GM18951 (cell line): ENCODE measurements at regions not wholly inside any gene's neighbourhood (a gene's known extent, or its start where the extent isn't known, plus 50 kb on each side); places are given as distances from the start of the nearest gene placed in this dataset.
"Not testable (repeated sequence)": the region's sequence is repeated elsewhere in the genome, so short reads cannot be mapped to it uniquely, and the experiment has no call there.

Experiments
- POLR2A ChIP-seq: IDR thresholded peaks from 4 replicates; pipeline ENCODE4 v1.6.1; 2011; ENCODE audit warnings: mild to moderate bottlenecking; ENCODE audit not compliant: insufficient read length, insufficient read depth; ENCODE audit errors: extremely low read depth
- in situ Hi-C: fragments of 300-500 bp; cut with MboI; formaldehyde crosslinking; loops from one replicate; pipeline ENCODE4 v1.12.0; 2022; ENCODE audit warnings: low sequenced_read_pairs, mixed read lengths, inconsistent platforms; ENCODE audit not compliant: unreplicated experiment

DNA sequence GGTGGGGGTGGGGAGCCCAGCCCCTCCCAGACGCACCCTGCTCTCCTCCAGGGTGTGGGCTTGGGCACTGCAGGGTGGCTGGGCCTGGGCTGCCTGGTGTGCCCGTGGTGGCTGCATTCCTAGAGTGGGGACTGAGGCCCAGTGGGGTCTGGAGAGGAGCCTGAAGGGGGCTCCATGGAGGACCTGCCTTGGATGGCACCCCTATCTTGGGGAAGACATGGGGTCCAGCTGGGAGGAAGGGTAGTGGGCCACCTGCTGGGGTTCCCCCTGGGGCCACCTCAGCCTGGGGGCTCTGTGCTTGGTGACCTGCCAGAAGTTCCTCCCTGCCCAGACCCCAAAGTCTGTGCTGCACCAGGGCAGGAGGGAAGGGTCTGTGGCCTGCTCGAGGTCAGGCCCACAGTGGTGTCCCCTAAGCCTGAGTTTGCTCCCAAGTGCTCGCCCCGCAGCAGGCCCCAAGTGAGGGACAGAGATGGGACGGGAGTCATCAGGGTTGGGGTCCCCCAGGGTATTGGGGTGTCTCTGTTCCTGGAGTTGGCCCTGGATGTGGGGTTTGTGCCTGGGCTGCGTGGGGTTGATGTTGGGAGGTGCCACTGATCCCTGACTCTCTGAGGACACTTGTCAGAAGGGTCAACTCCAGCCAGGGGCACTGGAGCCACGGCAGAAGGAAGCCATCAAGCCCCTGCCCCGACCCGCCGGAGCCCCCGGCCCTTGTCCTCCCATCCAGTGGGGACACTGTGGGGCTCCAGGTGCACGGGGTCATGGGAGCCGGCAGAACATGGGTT lies 382.9 kb downstream of the TMEM121 start:
- in situ Hi-C loops, result no loop called here
- no peak for TF ChIP-seq POLR2A

DNA sequence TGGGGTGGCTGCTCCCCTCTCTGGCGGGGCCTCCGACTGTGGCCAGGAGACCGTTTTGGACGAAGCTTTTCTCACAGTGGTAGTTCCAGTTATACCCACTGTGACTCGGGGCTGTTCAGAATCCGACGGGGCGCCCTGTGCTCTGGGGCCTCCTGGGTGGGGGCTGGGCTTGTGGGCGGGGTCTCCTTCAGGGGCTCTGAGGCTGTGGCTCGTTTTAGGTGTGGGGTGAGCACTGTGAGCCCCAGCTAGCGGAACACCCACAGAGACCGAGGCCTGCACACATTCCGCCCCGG lies 383.4 kb downstream of the TMEM121 start:
- in situ Hi-C loops, result not testable (repeated sequence)

- in situ Hi-C loops, result no loop called here
- no peak for TF ChIP-seq POLR2A
These were observed 384.0 kb downstream of the TMEM121 start for GRCh38 chr14:105910426-105910825.

- in situ Hi-C loops, result no loop called here
- no peak for TF ChIP-seq POLR2A
These were observed 384.8 kb downstream of the TMEM121 start for GRCh38 chr14:105911006-105911847.

- in situ Hi-C loops, result not testable (repeated sequence)
These were observed 385.5 kb downstream of the TMEM121 start for GRCh38 chr14:105911848-105912292.

GRCh38 chr14:105912641-105913180 lies 386.3 kb downstream of the TMEM121 start:
- in situ Hi-C loops, result no loop called here
- TF ChIP-seq POLR2A, result no peak

DNA sequence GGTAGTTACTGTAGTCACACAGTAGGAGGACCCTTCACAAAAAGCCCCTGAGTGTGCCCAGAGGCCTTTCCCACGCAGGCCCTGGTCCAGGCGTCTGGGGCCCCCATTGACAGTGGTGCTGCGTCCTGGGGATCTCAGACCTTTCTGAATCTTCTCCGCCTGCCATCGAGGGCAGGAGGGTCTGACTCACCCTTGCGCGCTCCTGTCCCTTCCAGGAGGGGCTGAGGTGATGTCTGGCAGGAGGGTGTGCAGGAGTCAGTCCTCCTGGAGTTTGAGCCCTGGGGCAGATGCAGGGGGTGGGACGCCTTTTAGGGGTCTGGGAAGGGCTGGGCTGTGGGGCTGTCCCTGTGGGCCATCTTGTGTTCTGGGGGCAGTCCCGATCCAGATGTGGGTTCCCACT lies 386.8 kb downstream of the TMEM121 start:
- in situ Hi-C loops, result no loop called here
- no peak for TF ChIP-seq POLR2A

- no peak for TF ChIP-seq POLR2A
- in situ Hi-C loops, result no loop called here
These were observed 387.5 kb downstream of the TMEM121 start for GRCh38 chr14:105913861-105914260.

DNA sequence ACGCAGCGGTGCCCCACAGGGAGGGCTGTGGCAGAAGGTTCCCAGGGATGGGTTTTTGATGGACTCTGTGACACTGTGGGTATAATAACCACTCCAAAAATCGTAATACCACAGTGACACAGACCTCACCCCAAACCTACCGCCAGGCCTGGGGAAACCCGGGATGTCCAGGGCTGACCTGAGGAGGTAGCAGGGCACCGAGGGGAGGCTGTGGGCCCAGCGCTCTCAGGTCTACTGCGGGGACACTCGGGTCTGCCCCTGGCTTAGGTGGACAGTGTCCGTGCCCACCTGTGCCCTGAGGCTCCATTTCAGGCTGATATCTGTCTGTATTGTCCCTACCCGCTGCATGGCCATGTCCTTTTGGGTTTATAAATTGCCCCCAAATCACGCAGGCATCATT lies 387.9 kb downstream of the TMEM121 start:
- in situ Hi-C loops, result not testable (repeated sequence)

DNA sequence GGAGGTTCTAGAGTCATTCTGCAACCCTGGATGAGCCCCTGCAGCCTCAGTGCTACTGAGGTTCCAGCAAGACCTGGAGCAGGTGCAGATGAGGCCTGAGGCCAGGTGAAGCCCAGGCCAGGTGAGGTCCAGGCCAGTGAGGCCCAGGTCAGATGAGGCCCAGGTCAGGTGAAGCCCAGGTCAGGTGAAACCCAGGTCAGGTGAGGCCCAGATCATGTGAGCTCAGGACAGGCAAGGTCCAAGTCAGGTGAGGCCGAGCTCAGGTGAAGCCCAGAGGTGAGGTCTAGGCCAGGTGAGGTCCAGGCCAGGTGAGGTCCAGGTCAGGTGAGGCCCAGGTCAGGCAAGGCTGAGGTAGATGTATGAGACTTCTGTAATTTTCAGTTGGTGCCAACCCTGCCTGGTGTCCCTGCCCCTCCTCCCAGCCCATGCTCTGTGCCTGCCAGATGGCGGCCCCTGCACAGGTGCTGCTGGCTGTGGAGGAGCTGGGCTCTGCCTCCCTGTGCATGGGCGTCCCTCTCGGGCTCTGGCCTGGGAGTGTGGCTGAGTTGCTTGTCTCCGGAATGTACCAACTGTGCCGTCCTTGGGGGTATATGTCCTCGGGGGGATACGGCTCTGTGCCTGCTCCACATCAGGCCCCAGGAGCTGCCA lies 388.5 kb downstream of the TMEM121 start:
- no peak for TF ChIP-seq POLR2A
- in situ Hi-C loops, result no loop called here

DNA sequence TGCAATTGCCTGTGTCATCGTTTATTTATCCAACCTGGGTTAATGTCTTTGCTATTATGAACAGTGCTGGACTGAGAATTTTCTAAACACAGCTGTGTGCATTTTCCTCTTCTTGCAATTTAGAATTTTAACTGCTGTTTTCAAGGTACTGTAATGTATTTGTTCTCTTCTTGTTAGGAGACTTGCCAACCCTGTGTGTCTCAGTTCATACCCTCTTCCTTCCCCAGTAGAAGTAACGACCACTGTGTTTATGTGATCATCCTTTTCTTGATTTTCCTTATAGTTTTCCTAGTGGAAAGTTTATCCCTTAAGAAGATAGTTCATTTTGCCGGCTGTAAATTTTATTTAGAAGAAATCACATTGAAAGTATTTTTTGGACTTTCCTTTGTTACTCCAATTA lies 389.2 kb downstream of the TMEM121 start:
- in situ Hi-C loops, result not testable (repeated sequence)

GRCh38 chr14:105917136-105917932 lies 391.0 kb downstream of the TMEM121 start:
- in situ Hi-C loops, result not testable (repeated sequence)

GRCh38 chr14:105917933-105918436 lies 391.6 kb downstream of the TMEM121 start:
- in situ Hi-C loops, result no loop called here

More at GRCh38 chr14:105917933-105918436, 391.6 kb downstream of the TMEM121 start:
- TF ChIP-seq POLR2A, result peak; percentile 43
